Panc1 (cell line): ENCODE measurements at regions not wholly inside any gene's neighbourhood (a gene's known extent, or its start where the extent isn't known, plus 50 kb on each side); places are given as distances from the start of the nearest gene placed in this dataset.

Experiments
- ATAC-seq: fragments of 200-7000 bp; cut with Tn5 transposase; 2 replicates; pipeline ENCODE4 v1.9.1; 2020; ENCODE audit warnings: mild to moderate bottlenecking, moderate library complexity
- BruUV-seq: library from RNA; stranded (reverse); fragments of 400-500 nt; replicated peaks from 2 replicates; lab custom pipeline; 2021; lab: Mats Ljungman, UMichigan
- CTCF ChIA-PET: fragments of 300-600 bp; sonication (Branson Sonifier 250); formaldehyde crosslinking; loops from one replicate; lab custom pipeline; 2022; ENCODE audit warnings: antibody characterized with exemption; lab: Charles Lee
- POLR2A ChIA-PET: fragments of 300-600 bp; sonication (Branson Sonifier 250); formaldehyde crosslinking; loops from one replicate; lab custom pipeline; 2022; ENCODE audit warnings: antibody characterized with exemption; lab: Charles Lee
- DNase-seq: peaks from one replicate; pipeline ENCODE4 v3.0.0-alpha.2; 2010; ENCODE audit warnings: low read depth, low spot score
- H3K27ac ChIP-seq: 2 replicates; pipeline ENCODE4 v1.5.1; 2011; ENCODE audit warnings: mild to moderate bottlenecking, low read length, inconsistent platforms
- H3K27me3 ChIP-seq: fragments of 200-500 bp; sonication (Bioruptor generic); 2 replicates; pipeline ENCODE4 v1.6.0; 2014; ENCODE audit warnings: low read length, inconsistent platforms; ENCODE audit not compliant: control insufficient read depth, insufficient read depth
- H3K36me3 ChIP-seq: fragments of 200-500 bp; sonication (Bioruptor generic); 2 replicates; pipeline ENCODE4 v1.5.1; 2014; ENCODE audit warnings: inconsistent platforms, mild to moderate bottlenecking, low read length, moderate library complexity; ENCODE audit not compliant: control insufficient read depth, insufficient read depth
- H3K4me1 ChIP-seq: 2 replicates; pipeline ENCODE4 v1.5.1; 2011; ENCODE audit warnings: inconsistent platforms, mild to moderate bottlenecking, low read length, moderate library complexity; ENCODE audit not compliant: control insufficient read depth, insufficient read depth
- H3K4me3 ChIP-seq, 2 experiments: 2 replicates each; pipeline ENCODE4 v1.5.1; 2011 to 2012; ENCODE audit warnings: low read depth in 2 of 2, low read length in 2 of 2, mild to moderate bottlenecking in 2 of 2, inconsistent platforms in 1 of 2, moderate library complexity in 1 of 2
- H3K9me3 ChIP-seq: fragments of 200-500 bp; sonication (Bioruptor generic); 2 replicates; pipeline ENCODE4 v1.5.1; 2014; ENCODE audit warnings: low read depth, mild to moderate bottlenecking, inconsistent platforms, low read length, moderate library complexity; ENCODE audit not compliant: control insufficient read depth, insufficient read depth
- CTCF ChIP-seq: fragments of 450-650 bp; IDR thresholded peaks from 2 replicates; pipeline ENCODE4 v1.5.1; 2017; ENCODE audit warnings: mild to moderate bottlenecking
- POLR2AphosphoS5 ChIP-seq: IDR thresholded peaks from 2 replicates; pipeline ENCODE4 v1.6.1; 2012; ENCODE audit warnings: mild to moderate bottlenecking, low read depth, low read length, moderate library complexity
- REST ChIP-seq, 2 experiments: IDR thresholded peaks; 2 replicates each; pipeline ENCODE4 v1.6.1; 2011 to 2012; ENCODE audit warnings: low read depth in 2 of 2, control low read depth in 1 of 2, low read length in 1 of 2, mild to moderate bottlenecking in 1 of 2, moderate library complexity in 1 of 2; ENCODE audit not compliant: insufficient read depth in 1 of 2
- SIN3A ChIP-seq: IDR thresholded peaks from 2 replicates; pipeline ENCODE4 v1.6.1; 2012; ENCODE audit warnings: low read depth, mild to moderate bottlenecking, low read length, moderate library complexity, borderline replicate concordance; ENCODE audit not compliant: insufficient read depth
- TCF7L2 ChIP-seq: IDR thresholded peaks from 2 replicates; pipeline ENCODE4 v1.6.1; 2011; ENCODE audit warnings: mild to moderate bottlenecking, low read depth, low read length, inconsistent platforms
- in situ Hi-C: cut with HindIII; loops from 2 replicates; pipeline ENCODE4 v1.10.0; 2016; ENCODE audit warnings: low sequenced_read_pairs, low pct_unique_long_range_greater_than_20kb
- intact Hi-C: fragments of 100-400 bp; cut with micrococcal nuclease; formaldehyde crosslinking; loops from one replicate; pipeline ENCODE4 v1.10.0; 2022; ENCODE audit not compliant: unreplicated experiment

GRCh38 chr20:39245685-39246311 is 283.7 kb downstream of the DHX35 start:
- in situ Hi-C loops (no loop called here), intact Hi-C loops (no loop called here)
- H3K9me3 ChIP-seq, result no peaks in the 10 kb centered on the region
- DNase-seq (no peak), ATAC-seq (no peak)
- no peaks in the 10 kb centered on the region for H3K27me3 ChIP-seq
- POLR2A ChIA-PET, result no interaction called here
- H3K36me3 ChIP-seq, result no peaks in the 10 kb centered on the region
- H3K27ac ChIP-seq, result no peak overlapping the region
- TF ChIP-seq REST (IDR thresholded peaks at IDR 0.05; ENCODE audit: insufficient read depth in 1 of 2, low read depth in 2 of 2, low read length in 1 of 2), result no peak
- no peak for TF ChIP-seq CTCF
- TF ChIP-seq POLR2AphosphoS5, result no peak
- TF ChIP-seq SIN3A, result no peak
- TF ChIP-seq TCF7L2, result no peak
- no TSS peak for BruUV-seq
- no peaks in the 10 kb centered on the region for H3K4me1 ChIP-seq
- no peak overlapping the region for H3K4me3 ChIP-seq
- CTCF ChIA-PET, result interaction anchor here (0.6 kb wide), 1 partner anchor 1199 kb away, joined by 3 read pairs; no protein-coding TSS in a partner anchor

- no peaks in the 10 kb centered on the region for H3K27me3 ChIP-seq
- ChIA-PET CTCF (no interaction called here), POLR2A (no interaction called here)
- BruUV-seq, result no TSS peak
- H3K27ac ChIP-seq, result no peak overlapping the region
- H3K4me1 ChIP-seq, result no peaks in the 10 kb centered on the region
- no peak for TF ChIP-seq CTCF
- H3K9me3 ChIP-seq, result no peaks in the 10 kb centered on the region
- no peaks in the 10 kb centered on the region for H3K36me3 ChIP-seq
- intact Hi-C loops, result no loop called here
- ATAC-seq (no peak), DNase-seq (no peak)
- H3K4me3 ChIP-seq, result no peak overlapping the region
- in situ Hi-C loops, result no loop called here
These were observed 281.8 kb downstream of the DHX35 start for GRCh38 chr20:39243962-39244361.
